PC-3 (cell line): ENCODE measurements at regions not wholly inside any gene's neighbourhood (a gene's known extent, or its start where the extent isn't known, plus 50 kb on each side); places are given as distances from the start of the nearest gene placed in this dataset.

Source experiments
- ATAC-seq: fragments of 200-7000 bp; cut with Tn5 transposase; 2 replicates; pipeline ENCODE4 v1.9.1; 2020; ENCODE audit warnings: mild to moderate bottlenecking, moderate library complexity
- BruUV-seq: library from RNA; stranded (reverse); fragments of 400-500 nt; replicated peaks from 2 replicates; lab custom pipeline; 2021; lab: Mats Ljungman, UMichigan
- CTCF ChIA-PET: fragments of 300-600 bp; sonication (Branson Sonifier 250); formaldehyde crosslinking; loops from one replicate; lab custom pipeline; 2022; ENCODE audit warnings: antibody characterized with exemption; lab: Charles Lee
- POLR2A ChIA-PET: fragments of 300-600 bp; sonication (Branson Sonifier 250); formaldehyde crosslinking; loops from one replicate; lab custom pipeline; 2022; ENCODE audit warnings: antibody characterized with exemption; ENCODE audit not compliant: unreplicated experiment; lab: Charles Lee
- DNase-seq: peaks from one replicate; pipeline ENCODE4 v3.0.0-alpha.2; 2015
- H2AFZ ChIP-seq: fragments of 300-600 bp; sonication (generic); 2 replicates; pipeline ENCODE4 v1.6.0; 2016; ENCODE audit warnings: antibody characterized with exemption, low read length
- H3F3A ChIP-seq: fragments of 300-600 bp; sonication (generic); one replicate; pipeline ENCODE4 v1.6.0; 2017; ENCODE audit warnings: antibody characterized with exemption, low read length, control low read depth, mild to moderate bottlenecking; ENCODE audit not compliant: unreplicated experiment
- H3K27ac ChIP-seq: fragments of 300-600 bp; sonication (generic); 2 replicates; pipeline ENCODE4 v1.5.1; 2016; ENCODE audit warnings: mild to moderate bottlenecking, low read length
- H3K27me3 ChIP-seq: fragments of 300-600 bp; sonication (generic); 2 replicates; pipeline ENCODE4 v1.6.1; 2016; ENCODE audit warnings: low read length, mixed read lengths
- H3K36me3 ChIP-seq: fragments of 300-600 bp; sonication (generic); 2 replicates; pipeline ENCODE4 v1.6.1; 2016; ENCODE audit warnings: low read depth, mixed run types, low read length, mixed read lengths
- H3K4me1 ChIP-seq: fragments of 300-600 bp; sonication (generic); 2 replicates; pipeline ENCODE4 v1.5.1; 2016; ENCODE audit warnings: low read length; ENCODE audit not compliant: insufficient read depth
- H3K4me2 ChIP-seq: fragments of 300-600 bp; sonication (generic); 2 replicates; pipeline ENCODE4 v1.6.0; 2016; ENCODE audit warnings: low read length
- H3K4me3 ChIP-seq: fragments of 300-600 bp; sonication (generic); 2 replicates; pipeline ENCODE4 v1.5.1; 2016; ENCODE audit warnings: mild to moderate bottlenecking, low read length, mixed read lengths
- H3K79me2 ChIP-seq: fragments of 300-600 bp; sonication (generic); 2 replicates; pipeline ENCODE4 v1.6.1; 2017; ENCODE audit warnings: low read length, mixed read lengths
- H3K9ac ChIP-seq: fragments of 300-600 bp; sonication (generic); 2 replicates; pipeline ENCODE4 v1.6.0; 2016; ENCODE audit warnings: mild to moderate bottlenecking, low read length
- H3K9me2 ChIP-seq: fragments of 300-600 bp; sonication (generic); replicated peaks from 2 replicates; pipeline ENCODE4 v1.6.1; 2016; ENCODE audit warnings: mixed run types, low read length, mixed read lengths
- H3K9me3 ChIP-seq: fragments of 300-600 bp; sonication (generic); 2 replicates; pipeline ENCODE4 v1.6.1; 2016; ENCODE audit warnings: low read length, mixed read lengths
- H4K20me1 ChIP-seq: fragments of 300-600 bp; sonication (generic); 2 replicates; pipeline ENCODE4 v1.6.1; 2016; ENCODE audit warnings: low read length, mixed read lengths
- CTCF ChIP-seq: fragments of 300-600 bp; sonication (generic); conservative IDR thresholded peaks from 2 replicates; pipeline ENCODE4 v1.5.1; 2017; ENCODE audit warnings: antibody characterized with exemption, low read depth, mild to moderate bottlenecking, low read length
- EZH2 ChIP-seq: fragments of 300-600 bp; sonication (generic); IDR thresholded peaks from one replicate; pipeline ENCODE4 v1.6.1; 2017; ENCODE audit warnings: antibody characterized with exemption, mild to moderate bottlenecking, low read length; ENCODE audit not compliant: unreplicated experiment
- EZH2phosphoT487 ChIP-seq: fragments of 300-600 bp; sonication (generic); IDR thresholded peaks from 2 replicates; pipeline ENCODE4 v1.6.1; 2018; ENCODE audit warnings: mild to moderate bottlenecking, antibody characterized with exemption, low read length, borderline replicate concordance
- intact Hi-C: fragments of 100-400 bp; cut with micrococcal nuclease; formaldehyde crosslinking; loops from 2 replicates; pipeline ENCODE4 v1.9.0; 2023

GRCh38 chr18:73670039-73670438 is 477.6 kb downstream of the FBXO15 start:
- H3K4me3 ChIP-seq: no peak overlapping the region; the same call in 1 of the 2 replicates
- CTCF ChIA-PET: interaction anchor here (0.6 kb wide), 1 partner anchor 21 kb away, joined by 3 read pairs; no protein-coding TSS in a partner anchor
- no peaks in the 10 kb centered on the region for H3K79me2 ChIP-seq
- BruUV-seq: no TSS peak
- H2AFZ ChIP-seq: no peak overlapping the region
- peak overlapping the region; percentile 89 for H3K27ac ChIP-seq
- H3K36me3 ChIP-seq: no peaks in the 10 kb centered on the region
- H3K4me2 ChIP-seq: peak overlapping the region; percentile 60
- ATAC-seq: peak; percentile 61
- TF ChIP-seq EZH2 (no peak), EZH2phosphoT487 (no peak), CTCF (no peak)
- intact Hi-C loops: loop anchor here (1.0 kb wide), 1 partner anchor 123 kb away; no protein-coding TSS in a partner anchor
- peaks cover 6% of the 10 kb centered on the region for H3F3A ChIP-seq
- H4K20me1 ChIP-seq: no peaks in the 10 kb centered on the region
- POLR2A ChIA-PET: interaction anchor here (0.6 kb wide), 1 partner anchor 130 kb away, joined by 3 read pairs; no protein-coding TSS in a partner anchor
- no peaks in the 10 kb centered on the region for H3K9me2 ChIP-seq
- no peaks in the 10 kb centered on the region for H3K9me3 ChIP-seq
- peaks cover 23% of the 10 kb centered on the region for H3K4me1 ChIP-seq
- peak; percentile 62 for DNase-seq
- H3K27me3 ChIP-seq: no peaks in the 10 kb centered on the region
- H3K9ac ChIP-seq: peak overlapping the region; percentile 49

- intact Hi-C loops: no loop called here
- Histone ChIP-seq H3K9me3 (no peaks in the 10 kb centered on the region), H4K20me1 (no peaks in the 10 kb centered on the region), H3K27ac (peak overlapping the region; percentile 89), H3K4me1 (peaks cover 23% of the 10 kb centered on the region), H3K4me3 (no peak overlapping the region), H3K9ac (no peak overlapping the region), H3K36me3 (no peaks in the 10 kb centered on the region), H3K27me3 (no peaks in the 10 kb centered on the region), H3F3A (peaks cover 6% of the 10 kb centered on the region), H3K9me2 (no peaks in the 10 kb centered on the region), H3K79me2 (no peaks in the 10 kb centered on the region), H2AFZ (no peak overlapping the region), H3K4me2 (peak overlapping the region; percentile 60)
- ChIA-PET CTCF (interaction anchor here (0.6 kb wide), 1 partner anchor 22 kb away, joined by 3 read pairs; no protein-coding TSS in a partner anchor), POLR2A (no interaction called here)
- peak; percentile 59 for DNase-seq
- no TSS peak for BruUV-seq
- TF ChIP-seq EZH2phosphoT487: no peak
- TF ChIP-seq EZH2: no peak
- TF ChIP-seq CTCF: no peak
- 0 out of 2 replicates have a peak, but pooled peaks have one; percentile 24 for ATAC-seq
Observed at GRCh38 chr18:73669297-73669696, 478.3 kb downstream of the FBXO15 start.

- H3K9me2 ChIP-seq: no peaks in the 10 kb centered on the region
- H3K4me1 ChIP-seq: peaks cover 34% of the 10 kb centered on the region
- H3K27ac ChIP-seq: no peak overlapping the region
- no peak overlapping the region for H2AFZ ChIP-seq
- intact Hi-C loops: no loop called here
- POLR2A ChIA-PET: no interaction called here
- H3K4me3 ChIP-seq: no peak overlapping the region
- no TSS peak for BruUV-seq
- CTCF ChIA-PET: no interaction called here
- peaks cover 6% of the 10 kb centered on the region for H3F3A ChIP-seq
- no peak overlapping the region for H3K9ac ChIP-seq
- H3K79me2 ChIP-seq: no peaks in the 10 kb centered on the region
- TF ChIP-seq EZH2 (no peak), EZH2phosphoT487 (no peak), CTCF (no peak)
- no peaks in the 10 kb centered on the region for H3K36me3 ChIP-seq
- no peak overlapping the region for H3K4me2 ChIP-seq
- ATAC-seq (no peak), DNase-seq (no peak)
- H3K9me3 ChIP-seq: no peaks in the 10 kb centered on the region
- no peaks in the 10 kb centered on the region for H4K20me1 ChIP-seq
- H3K27me3 ChIP-seq: no peaks in the 10 kb centered on the region
Observed at GRCh38 chr18:73668051-73668450, 479.6 kb downstream of the FBXO15 start.
